ENCODE measurements at regions not wholly inside any gene's neighbourhood (a gene's known extent, or its start where the extent isn't known, plus 50 kb on each side); places are given as distances from the start of the nearest gene placed in this dataset.

DNA sequence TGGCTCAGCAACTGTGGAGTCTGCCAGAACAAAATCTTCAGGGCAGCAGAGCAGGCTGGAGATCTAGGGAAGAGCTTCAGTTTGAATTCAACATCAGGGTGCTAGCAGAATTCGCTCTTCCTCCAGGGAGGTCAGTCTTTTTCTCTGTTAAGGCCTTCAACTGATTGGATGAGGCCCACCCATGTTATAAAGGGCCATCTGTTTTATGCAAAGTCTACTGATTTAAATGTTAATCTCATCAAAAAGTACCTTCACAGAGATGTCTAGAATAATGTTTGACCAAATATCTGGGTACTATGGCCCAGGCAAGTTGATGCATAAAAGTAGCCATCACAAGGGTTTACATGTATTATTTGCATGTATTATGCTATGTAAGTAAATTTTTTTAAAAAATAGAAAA lies 378.4 kb downstream of the BTG1 start:
- H4K20me1 ChIP-seq (ENCODE audit: insufficient read depth, low read length) = no peaks in the 10 kb centered on the region
- no peaks in the 10 kb centered on the region for H3F3A ChIP-seq (ENCODE audit: insufficient read depth, low read length)
- TF ChIP-seq CTCF (IDR thresholded peaks at IDR 0.05; ENCODE audit: low read length) = no peak
- no peak for TF ChIP-seq EZH2 (IDR thresholded peaks at IDR 0.05; ENCODE audit: borderline replicate concordance, low read length)
- H3K9me2 ChIP-seq (ENCODE audit: low read depth, low read length) = no peaks in the 10 kb centered on the region
- no peaks in the 10 kb centered on the region for H3K4me1 ChIP-seq (ENCODE audit: insufficient read depth, low read length, severe bottlenecking)
- no peaks in the 10 kb centered on the region for H3K36me3 ChIP-seq (ENCODE audit: insufficient read depth, low read length)
- no peaks in the 10 kb centered on the region for H3K27me3 ChIP-seq (ENCODE audit: insufficient read depth, low read length)
- no peaks in the 10 kb centered on the region for H3K9me3 ChIP-seq (ENCODE audit: low read length)
- H3K4me2 ChIP-seq (ENCODE audit: low read length) = no peak overlapping the region
- no peak overlapping the region for H3K27ac ChIP-seq (ENCODE audit: low read depth, low read length, poor library complexity, severe bottlenecking)
- H2AFZ ChIP-seq (ENCODE audit: low read length) = no peak overlapping the region
- H3K9ac ChIP-seq (ENCODE audit: low read length) = no peak overlapping the region
- H3K4me3 ChIP-seq (ENCODE audit: low read depth, low read length, poor library complexity, severe bottlenecking) = no peak overlapping the region
- H3K79me2 ChIP-seq (ENCODE audit: insufficient read depth, low read length) = no peaks in the 10 kb centered on the region

DNA sequence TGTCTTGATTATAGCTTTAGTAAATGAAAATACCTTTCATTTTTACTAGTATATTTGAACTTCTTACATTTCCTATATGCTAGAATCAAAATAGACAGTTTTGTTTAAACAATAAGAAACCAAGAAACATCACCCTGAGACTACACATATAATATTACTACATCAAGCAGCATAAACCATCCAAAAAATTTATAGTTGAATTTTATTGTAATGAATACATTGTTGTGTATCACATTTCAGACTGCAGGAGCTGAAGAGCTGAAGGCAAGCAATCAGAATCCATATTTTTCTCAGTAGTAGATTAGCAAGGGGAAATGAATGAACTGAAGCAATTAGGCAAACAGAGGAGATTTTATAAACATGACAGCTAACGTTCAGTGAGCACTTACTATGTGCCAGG lies 379.2 kb downstream of the BTG1 start:
- Histone ChIP-seq H3K4me2 (ENCODE audit: low read length) (no peak overlapping the region), H3K27ac (ENCODE audit: low read depth, low read length, poor library complexity, severe bottlenecking) (no peak overlapping the region), H3K9me2 (ENCODE audit: low read depth, low read length) (no peaks in the 10 kb centered on the region), H3K27me3 (ENCODE audit: insufficient read depth, low read length) (no peaks in the 10 kb centered on the region), H3K36me3 (ENCODE audit: insufficient read depth, low read length) (no peaks in the 10 kb centered on the region), H3K4me1 (ENCODE audit: insufficient read depth, low read length, severe bottlenecking) (no peaks in the 10 kb centered on the region), H2AFZ (ENCODE audit: low read length) (no peak overlapping the region), H4K20me1 (ENCODE audit: insufficient read depth, low read length) (no peaks in the 10 kb centered on the region), H3K79me2 (ENCODE audit: insufficient read depth, low read length) (no peaks in the 10 kb centered on the region), H3F3A (ENCODE audit: insufficient read depth, low read length) (no peaks in the 10 kb centered on the region), H3K9me3 (ENCODE audit: low read length) (no peaks in the 10 kb centered on the region), H3K9ac (ENCODE audit: low read length) (no peak overlapping the region), H3K4me3 (ENCODE audit: low read depth, low read length, poor library complexity, severe bottlenecking) (no peak overlapping the region)
- TF ChIP-seq EZH2 (IDR thresholded peaks at IDR 0.05; ENCODE audit: borderline replicate concordance, low read length) (no peak), CTCF (IDR thresholded peaks at IDR 0.05; ENCODE audit: low read length) (no peak)

DNA sequence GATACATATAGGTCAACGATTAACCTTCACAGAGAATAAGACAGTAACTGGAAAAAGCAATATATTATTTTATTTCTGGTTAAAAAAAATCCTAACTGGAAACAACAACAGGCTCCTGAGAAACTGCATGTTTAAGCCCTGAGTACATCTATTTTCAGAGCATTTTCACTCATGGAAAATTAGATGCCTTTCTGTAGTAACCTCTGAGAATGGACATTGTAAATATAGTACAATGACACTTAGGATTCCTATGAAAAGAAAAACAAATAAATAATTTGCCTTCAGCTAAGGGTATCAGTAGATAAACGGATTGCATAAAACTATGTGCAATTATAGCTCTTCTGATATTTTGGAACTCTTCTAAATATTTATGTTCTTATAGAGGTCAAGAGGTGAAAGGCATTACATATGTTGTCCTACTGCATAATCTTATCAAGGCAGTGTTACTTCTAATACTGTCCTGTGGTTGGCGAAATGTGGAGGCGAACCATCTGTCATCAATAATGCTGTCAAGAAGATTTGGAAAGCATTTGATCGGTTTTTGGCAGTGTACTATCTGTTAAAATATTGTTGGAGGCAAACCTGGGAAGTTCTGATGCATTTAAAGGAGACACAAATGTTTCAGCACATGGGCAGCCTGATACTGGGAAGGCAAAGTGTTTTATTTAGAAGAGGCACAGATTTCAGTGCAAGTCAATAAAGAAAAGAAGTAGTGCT lies 381.8 kb downstream of the BTG1 start:
- no peaks in the 10 kb centered on the region for H3K4me1 ChIP-seq (ENCODE audit: insufficient read depth, low read length, severe bottlenecking)
- TF ChIP-seq CTCF (IDR thresholded peaks at IDR 0.05; ENCODE audit: low read length) = no peak
- TF ChIP-seq EZH2 (IDR thresholded peaks at IDR 0.05; ENCODE audit: borderline replicate concordance, low read length) = no peak

More for the DNA sequence above, 381.8 kb downstream of the BTG1 start:
- Histone ChIP-seq H3K27ac (ENCODE audit: low read depth, low read length, poor library complexity, severe bottlenecking) (no peak overlapping the region), H3K9ac (ENCODE audit: low read length) (no peak overlapping the region), H3K9me3 (ENCODE audit: low read length) (no peaks in the 10 kb centered on the region), H3K36me3 (ENCODE audit: insufficient read depth, low read length) (no peaks in the 10 kb centered on the region), H3K4me2 (ENCODE audit: low read length) (no peak overlapping the region), H3K9me2 (ENCODE audit: low read depth, low read length) (no peaks in the 10 kb centered on the region), H3K4me3 (ENCODE audit: low read depth, low read length, poor library complexity, severe bottlenecking) (no peak overlapping the region), H3F3A (ENCODE audit: insufficient read depth, low read length) (no peaks in the 10 kb centered on the region), H4K20me1 (ENCODE audit: insufficient read depth, low read length) (no peaks in the 10 kb centered on the region), H3K79me2 (ENCODE audit: insufficient read depth, low read length) (no peaks in the 10 kb centered on the region), H2AFZ (ENCODE audit: low read length) (no peak overlapping the region), H3K27me3 (ENCODE audit: insufficient read depth, low read length) (no peaks in the 10 kb centered on the region)
